IMR-90 (cell line): ENCODE measurements at regions not wholly inside any gene's neighbourhood (a gene's known extent, or its start where the extent isn't known, plus 50 kb on each side); places are given as distances from the start of the nearest gene placed in this dataset.

ENCODE experiments used
- ATAC-seq: fragments of 200-7000 bp; cut with Tn5 transposase; 2 replicates; pipeline ENCODE4 v1.9.1; 2020; ENCODE audit warnings: low read depth, mild to moderate bottlenecking, moderate library complexity
- BruUV-seq: library from RNA; stranded (reverse); fragments of 400-500 nt; replicated peaks from 2 replicates; lab custom pipeline; 2021; lab: Mats Ljungman, UMichigan
- CTCF ChIA-PET: fragments of 300-600 bp; formaldehyde crosslinking; extraction: SDS; loops from one replicate; lab custom pipeline; 2021; ENCODE audit warnings: antibody characterized with exemption; lab: Yijun Ruan, JAX
- POLR2A ChIA-PET: fragments of 300-600 bp; sonication (Branson Sonifier 250); formaldehyde crosslinking; loops from one replicate; lab custom pipeline; 2022; ENCODE audit warnings: antibody characterized with exemption; ENCODE audit not compliant: unreplicated experiment; lab: Charles Lee
- DNase-seq: peaks from one replicate; pipeline ENCODE4 v3.0.0; 2013
- H2AFZ ChIP-seq: replicated peaks from 2 replicates; pipeline ENCODE3; 2013; ENCODE audit warnings: low read length, mild to moderate bottlenecking; ENCODE audit not compliant: poor library complexity
- H2AK5ac ChIP-seq: 2 replicates; pipeline ENCODE4 v1.6.1; 2013; ENCODE audit warnings: low read depth, low read length, inconsistent platforms
- H2AK9ac ChIP-seq: replicated peaks from 2 replicates; pipeline ENCODE3; 2013; ENCODE audit warnings: mild to moderate bottlenecking, low read depth, low read length, moderate library complexity; ENCODE audit not compliant: poor library complexity
- H2BK120ac ChIP-seq: 2 replicates; pipeline ENCODE4 v1.6.1; 2013; ENCODE audit warnings: low read depth, low read length, inconsistent platforms
- H2BK15ac ChIP-seq: 3 replicates; pipeline ENCODE4 v1.6.1; 2013; ENCODE audit warnings: low read depth, low read length, inconsistent platforms
- H2BK20ac ChIP-seq: 2 replicates; pipeline ENCODE4 v1.6.1; 2013; ENCODE audit warnings: low read depth, mild to moderate bottlenecking, inconsistent platforms, low read length, moderate library complexity
- H2BK5ac ChIP-seq: 2 replicates; pipeline ENCODE4 v1.6.1; 2013; ENCODE audit warnings: mild to moderate bottlenecking, low read depth, low read length, inconsistent platforms; ENCODE audit not compliant: poor library complexity, severe bottlenecking
- H3K14ac ChIP-seq: replicated peaks from 2 replicates; pipeline ENCODE4 v1.6.1; 2013; ENCODE audit warnings: low read depth, low read length, inconsistent platforms
- H3K18ac ChIP-seq: 2 replicates; pipeline ENCODE4 v1.6.1; 2013; ENCODE audit warnings: low read depth, low read length, control low read depth
- H3K23ac ChIP-seq: 2 replicates; pipeline ENCODE4 v1.6.1; 2013; ENCODE audit warnings: low read depth, low read length, inconsistent platforms
- H3K27ac ChIP-seq: 2 replicates; pipeline ENCODE4 v1.5.1; 2013; ENCODE audit warnings: mild to moderate bottlenecking, control low read depth, low read length; ENCODE audit not compliant: insufficient read depth
- H3K27me3 ChIP-seq: 2 replicates; pipeline ENCODE4 v1.6.1; 2013; ENCODE audit warnings: low read length; ENCODE audit not compliant: control insufficient read depth, insufficient read depth
- H3K36me3 ChIP-seq: 2 replicates; pipeline ENCODE4 v1.6.1; 2013; ENCODE audit warnings: low read length, mixed read lengths; ENCODE audit not compliant: control insufficient read depth, insufficient read depth
- H3K4ac ChIP-seq: 2 replicates; pipeline ENCODE4 v1.6.1; 2013; ENCODE audit warnings: low read depth, low read length, inconsistent platforms
- H3K4me1 ChIP-seq: 2 replicates; pipeline ENCODE4 v1.6.1; 2013; ENCODE audit warnings: low read length, mixed read lengths; ENCODE audit not compliant: control insufficient read depth, insufficient read depth
- H3K4me2 ChIP-seq: 2 replicates; pipeline ENCODE4 v1.6.1; 2013; ENCODE audit warnings: low read depth, mild to moderate bottlenecking, control low read depth, low read length, moderate library complexity
- H3K4me3 ChIP-seq: 2 replicates; pipeline ENCODE4 v1.5.1; 2013; ENCODE audit warnings: low read depth, mild to moderate bottlenecking, control low read depth, low read length, moderate library complexity; ENCODE audit not compliant: insufficient read depth
- H3K56ac ChIP-seq: 2 replicates; pipeline ENCODE4 v1.6.1; 2013; ENCODE audit warnings: low read length, inconsistent platforms; ENCODE audit not compliant: insufficient read depth; ENCODE audit errors: extremely low read depth
- H3K79me1 ChIP-seq, 2 experiments: 2 replicates each; pipeline ENCODE4 v1.6.1; 2013; ENCODE audit warnings: low read length in 2 of 2, inconsistent platforms in 1 of 2, low read depth in 1 of 2
- H3K9ac ChIP-seq: 2 replicates; pipeline ENCODE4 v1.6.1; 2013; ENCODE audit warnings: low read depth, low read length, control low read depth
- H3K9me1 ChIP-seq: 2 replicates; pipeline ENCODE4 v1.6.1; 2013; ENCODE audit warnings: low read length, inconsistent platforms; ENCODE audit not compliant: insufficient read depth
- H3K9me3 ChIP-seq: 2 replicates; pipeline ENCODE4 v1.6.1; 2013; ENCODE audit warnings: low read length; ENCODE audit not compliant: control insufficient read depth, insufficient read depth
- H4K20me1 ChIP-seq: 2 replicates; pipeline ENCODE4 v1.6.1; 2013; ENCODE audit warnings: low read length, inconsistent platforms; ENCODE audit not compliant: insufficient read depth
- H4K5ac ChIP-seq: 2 replicates; pipeline ENCODE4 v1.6.1; 2013; ENCODE audit warnings: mild to moderate bottlenecking, low read depth, low read length, control low read depth
- H4K8ac ChIP-seq, 2 experiments: 2 replicates each; pipeline ENCODE4 v1.6.1; 2013; ENCODE audit warnings: low read depth in 2 of 2, low read length in 2 of 2, control low read depth in 1 of 2, inconsistent platforms in 1 of 2
- H4K91ac ChIP-seq: 2 replicates; pipeline ENCODE4 v1.6.1; 2013; ENCODE audit warnings: low read depth, low read length, inconsistent platforms; ENCODE audit not compliant: insufficient read depth
- BHLHE40 ChIP-seq: fragments of 150-350 bp; IDR thresholded peaks from 2 replicates; pipeline ENCODE4 v1.6.1; 2016; ENCODE audit warnings: mild to moderate bottlenecking, low read depth, low read length
- CHD1 ChIP-seq: IDR thresholded peaks from 2 replicates; pipeline ENCODE4 v1.6.1; 2012; ENCODE audit warnings: low read depth, low read length, improper control_type of control experiment
- MAFK ChIP-seq: IDR thresholded peaks from 2 replicates; pipeline ENCODE4 v1.6.1; 2012; ENCODE audit warnings: low read depth, low read length, improper control_type of control experiment
- MAZ ChIP-seq: IDR thresholded peaks from 2 replicates; pipeline ENCODE4 v1.6.1; 2012; ENCODE audit warnings: low read depth, mild to moderate bottlenecking, low read length, improper control_type of control experiment, moderate library complexity, borderline replicate concordance
- MXI1 ChIP-seq: IDR thresholded peaks from 2 replicates; pipeline ENCODE4 v1.6.1; 2012; ENCODE audit warnings: low read depth, mild to moderate bottlenecking, low read length, moderate library complexity, borderline replicate concordance
- NFE2L2 ChIP-seq: fragments of 150-350 bp; IDR thresholded peaks from 2 replicates; pipeline ENCODE4 v1.6.1; 2016; ENCODE audit warnings: low read depth, mild to moderate bottlenecking, low read length
- POLR2A ChIP-seq: IDR thresholded peaks from 2 replicates; pipeline ENCODE4 v1.6.1; 2012; ENCODE audit warnings: mild to moderate bottlenecking, low read depth, low read length
- RAD21 ChIP-seq: IDR thresholded peaks from 2 replicates; pipeline ENCODE4 v1.6.1; 2012; ENCODE audit warnings: low read length, improper control_type of control experiment
- RCOR1 ChIP-seq: IDR thresholded peaks from 2 replicates; pipeline ENCODE4 v1.6.1; 2012; ENCODE audit warnings: mild to moderate bottlenecking, low read length, improper control_type of control experiment; ENCODE audit not compliant: insufficient replicate concordance
- RFX5 ChIP-seq: IDR thresholded peaks from 2 replicates; pipeline ENCODE4 v1.8.0; 2012; ENCODE audit warnings: low read depth, mild to moderate bottlenecking, low read length, moderate library complexity
- SMC3 ChIP-seq: fragments of 150-350 bp; IDR thresholded peaks from 2 replicates; pipeline ENCODE4 v1.6.1; 2016; ENCODE audit warnings: low read depth, mild to moderate bottlenecking, antibody characterized with exemption, low read length, moderate library complexity
- USF2 ChIP-seq: fragments of 150-350 bp; IDR thresholded peaks from 2 replicates; pipeline ENCODE4 v1.6.1; 2017; ENCODE audit warnings: mild to moderate bottlenecking, antibody characterized with exemption, low read length, low read depth
- WGBS, 2 experiments: methylation state at CpG; one replicate each; pipeline versions ENCODE4 v1.1.5 to v1.1.7; 2013; ENCODE audit warnings: missing lambda C conversion rate in 2 of 2; ENCODE audit not compliant: insufficient read length in 1 of 2; ENCODE audit errors: extremely low coverage in 2 of 2; 5-methylcytosine and 5-hydroxymethylcytosine counted together
- dilution Hi-C: fragments of 300-500 bp; cut with HindIII; formaldehyde crosslinking; loops from one replicate; pipeline ENCODE4 v1.14.3; 2018; ENCODE audit warnings: low sequenced_read_pairs; ENCODE audit not compliant: unreplicated experiment
- in situ Hi-C: fragments of 300-500 bp; cut with MboI; formaldehyde crosslinking; loops from 3 replicates; pipeline ENCODE4 v1.14.3; 2019; ENCODE audit warnings: low sequenced_read_pairs, inconsistent platforms, mixed read lengths
- intact Hi-C: fragments of 100-400 bp; cut with micrococcal nuclease; formaldehyde crosslinking; loops from 2 replicates; pipeline ENCODE4 v1.10.0; 2022

- no peak overlapping the region for H3K56ac ChIP-seq
- WGBS, 2 experiments, result 80% methylated on average over 3 of the region's 5 CpGs; no CpG with 5 or more reads in 1 of the 2 experiments
- H3K4me3 ChIP-seq, result no peak overlapping the region
- TF ChIP-seq CHD1 (no peak), SMC3 (no peak), NFE2L2 (no peak), RCOR1 (no peak), POLR2A (no peak), MAFK (no peak), MAZ (no peak), RFX5 (no peak), RAD21 (no peak), MXI1 (no peak), BHLHE40 (no peak), USF2 (no peak)
- H2AK9ac ChIP-seq, result no peak overlapping the region
- H2BK5ac ChIP-seq, result no peak overlapping the region
- no peak overlapping the region for H4K5ac ChIP-seq
- H3K4ac ChIP-seq, result no peak overlapping the region
- H3K18ac ChIP-seq, result no peak overlapping the region
- no peak overlapping the region for H4K91ac ChIP-seq
- no peak overlapping the region for H3K14ac ChIP-seq
- no peak overlapping the region for H2BK20ac ChIP-seq
- no peaks in the 10 kb centered on the region for H4K20me1 ChIP-seq
- H3K9me1 ChIP-seq, result no peaks in the 10 kb centered on the region
- H4K8ac ChIP-seq, result no peak overlapping the region
- H2AK5ac ChIP-seq, result no peak overlapping the region
- ATAC-seq (no peak), DNase-seq (no peak)
- POLR2A ChIA-PET, result no interaction called here
- H3K27me3 ChIP-seq, result no peaks in the 10 kb centered on the region
- H2BK120ac ChIP-seq, result no peak overlapping the region
- intact Hi-C loops, result no loop called here
- no peak overlapping the region for H3K9ac ChIP-seq
- H3K36me3 ChIP-seq, result no peaks in the 10 kb centered on the region
- in situ Hi-C loops, result no loop called here
- peaks cover 2% of the 10 kb centered on the region; the same call in 1 of the 2 replicates for H3K9me3 ChIP-seq
- no peaks in the 10 kb centered on the region for H3K4me1 ChIP-seq
- H2BK15ac ChIP-seq, result no peak overlapping the region
- no peak overlapping the region for H3K4me2 ChIP-seq
- dilution Hi-C loops, result no loop called here
- H3K27ac ChIP-seq, result no peak overlapping the region
- CTCF ChIA-PET, result no interaction called here
- BruUV-seq, result no TSS peak
- no peak overlapping the region for H3K23ac ChIP-seq
- H2AFZ ChIP-seq, result no peak overlapping the region
- no peaks in the 10 kb centered on the region for H3K79me1 ChIP-seq
Observed at GRCh38 chr14:84988357-84988756, 541.6 kb upstream of the FLRT2 start.
